GM18502 (cell line): ENCODE measurements at regions not wholly inside any gene's neighbourhood (a gene's known extent, or its start where the extent isn't known, plus 50 kb on each side); places are given as distances from the start of the nearest gene placed in this dataset.

ENCODE experiments used
- ATAC-seq: cut with Tn5 transposase; IDR thresholded peaks from one replicate; pipeline ENCODE4 v1.9.1; 2021; ENCODE audit warnings: mild to moderate bottlenecking; ENCODE audit not compliant: unreplicated experiment, poor library complexity

- no peak for ATAC-seq
Observed at GRCh38 chr18:73662421-73662820, 485.2 kb downstream of the FBXO15 start.

- no peak for ATAC-seq
Observed at GRCh38 chr18:73660931-73661856, 486.4 kb downstream of the FBXO15 start.

GRCh38 chr18:73656691-73657090, 490.9 kb downstream of the FBXO15 start:
- ATAC-seq: no peak

GRCh38 chr18:73653827-73654226, 493.8 kb downstream of the FBXO15 start:
- ATAC-seq: no peak

GRCh38 chr18:73653251-73653650, 494.4 kb downstream of the FBXO15 start:
- ATAC-seq: no peak

GRCh38 chr18:73647391-73647790, 500.2 kb downstream of the FBXO15 start:
- no peak for ATAC-seq

- ATAC-seq: no peak
Observed at GRCh38 chr18:73646772-73647171, 500.9 kb downstream of the FBXO15 start.

GRCh38 chr18:73646196-73646595, 501.4 kb downstream of the FBXO15 start:
- ATAC-seq: no peak

GRCh38 chr18:73645160-73645715, 502.4 kb downstream of the FBXO15 start:
- ATAC-seq: no peak

GRCh38 chr18:73639788-73640187, 507.8 kb downstream of the FBXO15 start:
- no peak for ATAC-seq

- ATAC-seq: no peak
Observed at GRCh38 chr18:73638709-73639108, 508.9 kb downstream of the FBXO15 start.

GRCh38 chr18:73636355-73636754, 511.3 kb downstream of the FBXO15 start:
- ATAC-seq: no peak

GRCh38 chr18:73626859-73627258, 520.8 kb downstream of the FBXO15 start:
- ATAC-seq: no peak

GRCh38 chr18:73626221-73626620, 521.4 kb downstream of the FBXO15 start:
- ATAC-seq: no peak

- ATAC-seq: no peak
Observed at GRCh38 chr18:73621091-73621490, 526.5 kb downstream of the FBXO15 start.

GRCh38 chr18:73617981-73618380, 529.7 kb downstream of the FBXO15 start:
- ATAC-seq: no peak

- ATAC-seq: no peak
Observed at GRCh38 chr18:73615506-73615905, 532.1 kb downstream of the FBXO15 start.

GRCh38 chr18:73614812-73615211, 532.8 kb downstream of the FBXO15 start:
- no peak for ATAC-seq

- no peak for ATAC-seq
Observed at GRCh38 chr18:73613706-73614340, 533.8 kb downstream of the FBXO15 start.

- ATAC-seq: no peak
Observed at GRCh38 chr18:73597832-73598615, 549.6 kb downstream of the FBXO15 start.

GRCh38 chr18:73594749-73595148, 552.9 kb downstream of the FBXO15 start:
- no peak for ATAC-seq
